H9 (cell line): ENCODE measurements at regions not wholly inside any gene's neighbourhood (a gene's known extent, or its start where the extent isn't known, plus 50 kb on each side); places are given as distances from the start of the nearest gene placed in this dataset.

ENCODE experiments used
- DNase-seq: peaks from one replicate; pipeline ENCODE4 v3.0.0-alpha.2; 2017
- H2AFZ ChIP-seq: one replicate; pipeline ENCODE4 v1.6.1; 2013; ENCODE audit warnings: mild to moderate bottlenecking, low read length, control low read depth, moderate library complexity
- H2AK5ac ChIP-seq: 2 replicates; pipeline ENCODE4 v1.6.1; 2013; ENCODE audit warnings: low read length, control low read depth, mixed read lengths; ENCODE audit not compliant: insufficient read length
- H2BK120ac ChIP-seq: one replicate; pipeline ENCODE4 v1.6.1; 2013; ENCODE audit warnings: low read depth, mild to moderate bottlenecking, low read length, control low read depth, inconsistent platforms; ENCODE audit not compliant: poor library complexity, severe bottlenecking
- H2BK12ac ChIP-seq: 2 replicates; pipeline ENCODE4 v1.6.1; 2013; ENCODE audit warnings: low read length, control low read depth, mixed read lengths, low read depth; ENCODE audit not compliant: insufficient read length
- H2BK15ac ChIP-seq: 2 replicates; pipeline ENCODE4 v1.6.1; 2013; ENCODE audit warnings: low read depth, low read length, control low read depth
- H2BK20ac ChIP-seq: one replicate; pipeline ENCODE4 v1.6.1; 2013; ENCODE audit warnings: low read depth, mild to moderate bottlenecking, low read length, control low read depth, inconsistent platforms; ENCODE audit not compliant: poor library complexity, severe bottlenecking
- H2BK5ac ChIP-seq: 2 replicates; pipeline ENCODE4 v1.6.1; 2013; ENCODE audit warnings: low read length, control low read depth, mixed read lengths; ENCODE audit not compliant: insufficient read length
- H3K14ac ChIP-seq: 2 replicates; pipeline ENCODE4 v1.6.1; 2013; ENCODE audit warnings: low read length, control low read depth; ENCODE audit not compliant: insufficient read depth
- H3K18ac ChIP-seq: 2 replicates; pipeline ENCODE4 v1.6.1; 2013; ENCODE audit warnings: low read depth, mild to moderate bottlenecking, mixed read lengths, low read length, control low read depth; ENCODE audit not compliant: insufficient read length
- H3K23ac ChIP-seq: 2 replicates; pipeline ENCODE4 v1.6.1; 2013; ENCODE audit warnings: low read length, control low read depth, mixed read lengths, low read depth; ENCODE audit not compliant: insufficient read length
- H3K23me2 ChIP-seq: 2 replicates; pipeline ENCODE4 v1.6.1; 2013; ENCODE audit warnings: low read depth, mild to moderate bottlenecking, mixed read lengths, low read length, control low read depth; ENCODE audit not compliant: insufficient read length, poor library complexity, severe bottlenecking
- H3K27ac ChIP-seq: 2 replicates; pipeline ENCODE4 v1.5.1; 2013; ENCODE audit warnings: low read length, control low read depth, mixed read lengths, low read depth; ENCODE audit not compliant: insufficient read length
- H3K27me3 ChIP-seq: 2 replicates; pipeline ENCODE4 v1.6.1; 2013; ENCODE audit warnings: low read length, control low read depth, inconsistent platforms; ENCODE audit not compliant: insufficient read depth
- H3K4ac ChIP-seq: 2 replicates; pipeline ENCODE4 v1.6.1; 2013; ENCODE audit warnings: low read depth, mild to moderate bottlenecking, control low read depth, inconsistent platforms, low read length, moderate library complexity
- H3K4me1 ChIP-seq: 2 replicates; pipeline ENCODE4 v1.6.1; 2013; ENCODE audit warnings: low read length, control low read depth, inconsistent platforms; ENCODE audit not compliant: insufficient read depth
- H3K4me2 ChIP-seq: 2 replicates; pipeline ENCODE4 v1.6.1; 2013; ENCODE audit warnings: low read length, control low read depth, mixed read lengths; ENCODE audit not compliant: insufficient read length, insufficient read depth
- H3K56ac ChIP-seq: 2 replicates; pipeline ENCODE4 v1.6.1; 2013; ENCODE audit warnings: low read depth, mild to moderate bottlenecking, mixed read lengths, low read length, control low read depth; ENCODE audit not compliant: insufficient read length
- H3K79me1 ChIP-seq: 2 replicates; pipeline ENCODE4 v1.6.1; 2013; ENCODE audit warnings: low read depth, mild to moderate bottlenecking, moderate library complexity, low read length, control low read depth, inconsistent platforms; ENCODE audit not compliant: insufficient read depth, poor library complexity, severe bottlenecking
- H3K79me2 ChIP-seq: 2 replicates; pipeline ENCODE4 v1.6.1; 2013; ENCODE audit warnings: low read length, control low read depth, inconsistent platforms; ENCODE audit not compliant: insufficient read depth
- H3K9ac ChIP-seq: 2 replicates; pipeline ENCODE4 v1.6.1; 2013; ENCODE audit warnings: low read length, control low read depth, mixed read lengths; ENCODE audit not compliant: insufficient read length; ENCODE audit errors: extremely low read depth
- H3K9me3 ChIP-seq: one replicate; pipeline ENCODE4 v1.6.1; 2013; ENCODE audit warnings: low read depth, low read length, inconsistent platforms; ENCODE audit not compliant: control insufficient read depth
- H3T11ph ChIP-seq: one replicate; pipeline ENCODE4 v1.6.1; 2013; ENCODE audit warnings: mild to moderate bottlenecking, low read length, control low read depth, inconsistent platforms
- H4K20me1 ChIP-seq: one replicate; pipeline ENCODE4 v1.6.1; 2013; ENCODE audit not compliant: control insufficient read depth, insufficient read length, insufficient read depth
- H4K5ac ChIP-seq: 2 replicates; pipeline ENCODE4 v1.6.1; 2013; ENCODE audit warnings: low read depth, mild to moderate bottlenecking, mixed read lengths, low read length, control low read depth; ENCODE audit not compliant: insufficient read length
- H4K8ac ChIP-seq: replicated peaks from 2 replicates; pipeline ENCODE4 v1.6.1; 2013; ENCODE audit warnings: low read length, control low read depth, mixed read lengths, low read depth; ENCODE audit not compliant: insufficient read length
- H4K91ac ChIP-seq: 2 replicates; pipeline ENCODE4 v1.6.1; 2013; ENCODE audit warnings: low read depth, mild to moderate bottlenecking, moderate library complexity, mixed read lengths, low read length, control low read depth; ENCODE audit not compliant: insufficient read length
- H3K27ac Mint-ChIP-seq, 3 experiments: 2 replicates in 2 of 3; 3 replicates in 1 of 3; pipeline ENCODE4 v1.8.0; 2020 to 2021; ENCODE audit warnings: mixed read lengths in 3 of 3, mild to moderate bottlenecking in 1 of 3, moderate library complexity in 1 of 3
- H3K27me3 Mint-ChIP-seq: 2 replicates; pipeline ENCODE4 v1.8.0; 2021; ENCODE audit warnings: low read depth, mild to moderate bottlenecking, moderate library complexity, mixed read lengths
- H3K36me3 Mint-ChIP-seq, 3 experiments: 2 replicates in 2 of 3; 3 replicates in 1 of 3; pipeline ENCODE4 v1.8.0; 2020 to 2021; ENCODE audit warnings: low read depth in 3 of 3, mixed read lengths in 3 of 3; ENCODE audit not compliant: insufficient read depth in 1 of 3
- H3K4me1 Mint-ChIP-seq, 2 experiments: 2 replicates each; pipeline ENCODE4 v1.8.0; 2020; ENCODE audit warnings: mixed read lengths in 2 of 2
- H3K4me3 Mint-ChIP-seq, 2 experiments: 2 replicates in 1 of 2; 3 replicates in 1 of 2; pipeline ENCODE4 v1.8.0; 2020 to 2021; ENCODE audit warnings: mild to moderate bottlenecking in 2 of 2, mixed read lengths in 2 of 2, moderate library complexity in 1 of 2
- H3K9me3 Mint-ChIP-seq, 2 experiments: 2 replicates in 1 of 2; 3 replicates in 1 of 2; pipeline ENCODE4 v1.8.0; 2020; ENCODE audit warnings: mild to moderate bottlenecking in 2 of 2, mixed read lengths in 2 of 2, moderate library complexity in 1 of 2
- CTCF ChIP-seq: fragments of 200-600 bp; sonication (generic); conservative IDR thresholded peaks from 3 replicates; pipeline ENCODE4 v1.8.0; 2021; ENCODE audit warnings: antibody characterized with exemption, mild to moderate bottlenecking
- WGBS: extraction: QIAGEN DNeasy Blood & Tissue Kit; methylation state at CpG from one replicate; pipeline ENCODE4 v1.1.7; 2013; ENCODE audit warnings: missing lambda C conversion rate, low lambda C conversion rate, mixed read lengths; ENCODE audit not compliant: insufficient read length; ENCODE audit errors: extremely low coverage; 5-methylcytosine and 5-hydroxymethylcytosine counted together

- Histone ChIP-seq H3K27ac (no peak overlapping the region), H3K27me3 (no peaks in the 10 kb centered on the region), H3K18ac (no peak overlapping the region), H3K9ac (no peak overlapping the region), H3K79me1 (no peaks in the 10 kb centered on the region), H4K20me1 (no peaks in the 10 kb centered on the region), H2BK12ac (no peak overlapping the region), H2BK120ac (no peak overlapping the region), H3K23me2 (no peaks in the 10 kb centered on the region), H3K79me2 (no peaks in the 10 kb centered on the region), H2BK5ac (no peak overlapping the region), H2AFZ (no peak overlapping the region), H3K4me1 (peaks cover 8% of the 10 kb centered on the region; the same call in 1 of the 2 replicates), H3K23ac (no peak overlapping the region), H4K5ac (no peak overlapping the region), H3T11ph (no peak overlapping the region), H2AK5ac (no peak overlapping the region), H4K8ac (no peak overlapping the region), H3K4ac (no peak overlapping the region), H2BK20ac (no peak overlapping the region), H3K9me3 (no peaks in the 10 kb centered on the region), H3K4me2 (no peak overlapping the region), H4K91ac (no peak overlapping the region), H3K14ac (no peak overlapping the region), H3K56ac (no peak overlapping the region), H2BK15ac (no peak overlapping the region)
- Mint-ChIP-seq H3K4me1 (peaks cover 2 to 32% of the 10 kb centered on the region in 2 experiments; a peak in 3 of 4 replicates), H3K9me3 (no peaks in the 10 kb centered on the region; a peak in 1 of 5 replicates), H3K27me3 (no peaks in the 10 kb centered on the region), H3K4me3 (no peak overlapping the region), H3K27ac (no peak overlapping the region), H3K36me3 (no peaks in the 10 kb centered on the region; a peak in 1 of 7 replicates)
- TF ChIP-seq CTCF: no peak
- WGBS: no CpG with 5 or more reads among the region's 1 CpG
- no peak for DNase-seq
Measured at GRCh38 chr3:191894406-191894805, 433.4 kb downstream of the PYDC2 start.
